Hippocampal formation (tissue), 2 donors: ENCODE measurements at regions not wholly inside any gene's neighbourhood (a gene's known extent, or its start where the extent isn't known, plus 50 kb on each side); places are given as distances from the start of the nearest gene placed in this dataset.
"Not testable (repeated sequence)": the region's sequence is repeated elsewhere in the genome, so short reads cannot be mapped to it uniquely, and the experiment has no call there.

Experiments
- DNase-seq, 2 donors: peaks; one replicate each; lab custom pipeline; 2025; lab: John Stamatoyannopoulos, UW

GRCh38 chr7:125255810-125256209 lies 326.2 kb upstream of the POT1 start:
- no peak for DNase-seq

GRCh38 chr7:125254566-125254965 lies 324.9 kb upstream of the POT1 start:
- no peak for DNase-seq

- DNase-seq: no peak
Observed at GRCh38 chr7:125253452-125254190, 324.0 kb upstream of the POT1 start.

DNA sequence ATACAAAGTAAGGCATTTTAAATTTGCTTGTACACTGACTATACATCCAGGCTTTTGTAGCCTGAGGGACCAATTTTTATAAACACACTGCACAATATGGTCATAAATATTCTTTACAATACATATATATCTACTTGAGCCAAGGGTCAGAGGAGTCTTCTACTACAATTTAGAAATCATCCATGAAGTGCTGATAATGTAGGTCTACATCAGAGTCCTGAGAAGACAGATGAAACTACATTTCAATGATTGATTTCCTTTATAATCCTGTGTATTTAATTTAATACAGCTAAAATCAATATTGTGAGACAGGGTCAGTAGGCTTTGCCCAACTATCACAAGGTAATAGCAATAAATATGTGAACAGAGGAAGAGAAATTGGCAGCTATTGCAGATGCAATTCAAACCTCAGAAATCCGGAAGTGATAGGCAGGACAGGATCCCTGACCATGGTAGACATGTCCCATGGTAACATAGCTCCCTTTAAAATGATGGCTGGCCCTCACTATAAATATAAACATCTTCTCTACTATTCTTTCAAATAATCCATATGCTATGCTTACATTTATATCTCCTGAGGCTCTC lies 318.0 kb upstream of the POT1 start:
- no peak for DNase-seq

DNA sequence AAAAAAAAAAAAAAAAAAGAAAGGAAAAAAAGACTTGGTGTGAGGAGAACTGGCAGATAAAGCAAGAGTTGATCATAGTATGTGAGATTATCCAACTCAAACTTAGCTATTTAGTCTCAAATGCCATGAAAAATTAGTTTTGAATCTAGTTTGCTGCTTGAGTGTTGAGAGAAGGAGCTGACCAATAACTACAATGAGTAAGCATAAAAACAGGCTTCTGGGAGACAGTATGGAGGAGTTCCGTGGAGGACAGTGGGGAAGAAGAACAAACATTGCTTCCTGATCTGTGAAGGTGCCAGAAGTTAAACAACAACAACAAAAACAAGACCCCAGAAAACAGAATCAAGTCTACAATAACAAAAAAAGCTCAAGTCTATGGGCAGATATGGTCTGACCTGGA lies 317.1 kb upstream of the POT1 start:
- no peak for DNase-seq

GRCh38 chr7:125241548-125241947 lies 311.9 kb upstream of the POT1 start:
- no peak for DNase-seq

DNA sequence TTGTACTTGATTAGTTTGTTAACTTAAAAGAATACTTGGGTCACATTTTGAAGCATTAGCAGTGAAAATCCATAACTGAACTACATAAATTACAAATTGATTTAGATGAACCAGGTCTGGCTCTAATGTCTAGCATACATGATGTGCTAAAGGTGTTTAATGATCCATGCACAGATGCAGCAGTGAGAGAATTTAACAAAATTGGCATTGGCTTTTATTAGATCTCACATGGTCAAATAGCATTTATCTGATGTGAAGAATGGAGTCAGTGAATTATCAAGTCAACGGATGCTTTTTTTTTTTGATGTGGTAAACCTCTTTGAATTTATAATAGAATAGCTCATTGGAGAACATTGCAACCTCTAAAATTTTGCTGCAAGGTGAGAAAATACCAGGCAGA lies 293.0 kb upstream of the POT1 start:
- DNase-seq: no peak

- DNase-seq: no peak
Observed at GRCh38 chr7:125218076-125218475, 288.5 kb upstream of the POT1 start.

- DNase-seq: no peak
Observed at GRCh38 chr7:125201002-125201401, 271.4 kb upstream of the POT1 start.

GRCh38 chr7:125197731-125198393 lies 268.2 kb upstream of the POT1 start:
- no peak for DNase-seq

- no peak for DNase-seq
Observed at GRCh38 chr7:125195156-125195555, 265.5 kb upstream of the POT1 start.

DNA sequence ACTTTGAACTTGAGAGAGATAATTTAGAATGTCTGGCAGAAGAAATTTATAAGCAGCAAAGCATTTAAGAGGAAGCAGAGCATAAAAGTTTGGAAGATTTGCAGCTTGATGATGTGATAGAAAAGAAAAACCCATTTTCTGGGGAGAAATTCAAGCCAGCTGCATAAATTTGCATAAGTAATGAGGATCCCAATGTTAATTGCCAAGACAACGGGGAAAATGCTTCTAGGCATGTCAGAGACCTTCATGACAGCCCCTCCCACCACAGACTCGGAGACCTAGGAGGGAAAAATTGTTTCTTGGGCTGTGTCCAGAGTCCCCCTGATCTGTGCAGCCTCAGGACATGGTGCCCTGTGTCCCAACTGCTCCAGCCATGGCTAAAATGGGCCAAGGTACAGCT lies 263.6 kb upstream of the POT1 start:
- no peak for DNase-seq

- no peak for DNase-seq
Observed at GRCh38 chr7:125184801-125185200, 255.2 kb upstream of the POT1 start.

GRCh38 chr7:125181569-125182267 lies 252.1 kb upstream of the POT1 start:
- DNase-seq: not testable (repeated sequence)

- no peak for DNase-seq
Observed at GRCh38 chr7:125173571-125173970, 243.9 kb upstream of the POT1 start.

DNA sequence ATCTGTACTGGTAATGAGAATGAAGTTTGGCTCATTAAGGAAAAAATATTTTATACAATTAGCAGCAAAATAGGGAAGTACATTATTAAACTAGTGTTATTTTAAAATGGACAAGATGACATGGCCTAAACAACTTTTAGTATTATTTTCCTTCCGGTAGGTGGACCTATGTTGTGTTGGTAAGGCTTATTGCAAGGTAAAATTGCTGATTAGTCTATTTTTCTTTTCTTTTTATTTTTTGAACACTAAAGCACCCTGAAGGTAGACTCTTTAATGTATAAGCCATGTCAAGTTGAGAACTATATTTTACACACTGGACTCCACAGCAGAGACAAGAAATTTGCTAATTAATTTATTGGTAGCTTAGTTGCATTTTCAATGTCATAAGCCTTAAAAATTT lies 239.5 kb upstream of the POT1 start:
- no peak for DNase-seq

GRCh38 chr7:125154930-125155329 lies 225.3 kb upstream of the POT1 start:
- no peak for DNase-seq

DNA sequence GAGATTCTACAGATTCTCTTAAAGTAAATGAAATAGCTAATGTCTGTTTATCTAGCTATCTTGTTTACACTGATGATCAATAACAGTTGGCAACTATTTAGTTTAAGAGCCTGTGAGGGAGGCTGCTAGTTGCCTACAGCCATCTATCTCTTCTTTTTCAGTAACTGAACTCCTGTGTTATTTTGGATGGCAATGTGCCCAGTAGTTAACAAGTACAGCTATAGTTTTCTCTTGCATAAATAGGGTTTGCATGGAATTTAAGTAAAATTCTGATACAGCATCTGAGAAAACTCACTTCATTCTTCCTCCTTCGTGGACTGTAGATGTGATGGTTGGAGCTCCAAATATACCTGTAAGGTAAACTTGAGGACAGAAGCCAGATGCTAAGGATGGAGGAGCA lies 219.5 kb upstream of the POT1 start:
- no peak for DNase-seq

GRCh38 chr7:125147047-125147446 lies 217.4 kb upstream of the POT1 start:
- no peak for DNase-seq

GRCh38 chr7:125136755-125137532 lies 207.3 kb upstream of the POT1 start:
- DNase-seq: no peak

DNA sequence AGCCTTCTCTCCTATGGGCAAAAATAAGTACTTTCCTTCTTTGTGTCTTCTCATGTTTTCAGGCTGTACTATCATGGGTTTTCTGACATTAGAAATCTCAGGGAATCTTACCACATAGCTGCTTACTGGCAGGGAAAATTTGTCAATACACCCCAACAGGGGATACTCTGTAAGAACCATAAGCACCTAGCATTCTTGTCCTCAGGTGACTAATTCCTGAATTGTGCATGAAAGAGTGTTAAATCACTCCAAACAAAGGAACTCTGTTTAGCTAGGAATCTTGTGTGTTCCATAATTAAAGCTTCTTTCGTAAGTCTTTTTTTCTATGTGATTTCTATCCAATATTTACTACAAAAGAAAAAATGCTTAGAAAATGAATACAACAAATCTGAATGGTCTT lies 206.7 kb upstream of the POT1 start:
- no peak for DNase-seq

GRCh38 chr7:125130173-125130572 lies 200.5 kb upstream of the POT1 start:
- no peak for DNase-seq
